HG02759 (cell line): ENCODE measurements at regions not wholly inside any gene's neighbourhood (a gene's known extent, or its start where the extent isn't known, plus 50 kb on each side); places are given as distances from the start of the nearest gene placed in this dataset.

Experiments used
- ATAC-seq: cut with Tn5 transposase; IDR thresholded peaks from one replicate; pipeline ENCODE4 v1.9.1; 2021; ENCODE audit warnings: mild to moderate bottlenecking, moderate library complexity; ENCODE audit not compliant: unreplicated experiment

DNA sequence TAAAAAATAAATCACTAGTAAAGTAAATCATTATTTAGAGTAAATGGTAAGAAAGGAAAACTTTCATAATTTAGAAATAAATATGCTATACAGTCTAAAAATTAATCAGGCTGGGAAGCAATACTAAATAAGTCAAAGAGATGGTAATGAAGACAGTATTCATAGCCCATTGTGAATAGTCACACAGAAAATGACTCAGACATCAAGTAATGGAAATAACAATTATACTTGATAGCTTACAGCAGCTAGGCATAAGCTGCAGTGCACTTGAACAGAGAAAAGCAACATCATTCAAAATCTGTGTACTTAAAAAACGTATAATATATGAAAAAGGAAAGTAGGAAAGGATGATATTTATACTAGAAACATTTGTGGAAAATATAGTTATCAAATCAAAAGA lies 642.5 kb upstream of the GNPDA2 start:
- ATAC-seq, result no peak

DNA sequence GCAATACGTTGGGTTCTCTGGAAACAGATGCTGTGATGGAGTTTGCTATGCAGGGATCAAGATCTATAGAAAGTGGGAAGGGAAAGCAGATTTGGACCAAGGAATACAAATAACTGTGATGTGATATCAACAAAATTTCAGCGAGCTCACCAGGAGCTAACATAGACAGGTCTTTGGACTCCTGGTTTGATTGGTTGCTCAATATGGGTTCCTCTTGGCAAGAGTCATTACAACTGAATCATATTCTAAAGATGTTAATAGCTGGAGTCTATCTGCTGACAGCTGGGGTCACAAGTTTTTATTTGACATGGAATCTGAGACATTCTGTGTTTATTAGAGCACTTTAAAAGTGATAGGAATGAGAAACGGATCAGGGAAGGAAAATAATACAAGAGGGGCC lies 637.6 kb upstream of the GNPDA2 start:
- ATAC-seq, result no peak

DNA sequence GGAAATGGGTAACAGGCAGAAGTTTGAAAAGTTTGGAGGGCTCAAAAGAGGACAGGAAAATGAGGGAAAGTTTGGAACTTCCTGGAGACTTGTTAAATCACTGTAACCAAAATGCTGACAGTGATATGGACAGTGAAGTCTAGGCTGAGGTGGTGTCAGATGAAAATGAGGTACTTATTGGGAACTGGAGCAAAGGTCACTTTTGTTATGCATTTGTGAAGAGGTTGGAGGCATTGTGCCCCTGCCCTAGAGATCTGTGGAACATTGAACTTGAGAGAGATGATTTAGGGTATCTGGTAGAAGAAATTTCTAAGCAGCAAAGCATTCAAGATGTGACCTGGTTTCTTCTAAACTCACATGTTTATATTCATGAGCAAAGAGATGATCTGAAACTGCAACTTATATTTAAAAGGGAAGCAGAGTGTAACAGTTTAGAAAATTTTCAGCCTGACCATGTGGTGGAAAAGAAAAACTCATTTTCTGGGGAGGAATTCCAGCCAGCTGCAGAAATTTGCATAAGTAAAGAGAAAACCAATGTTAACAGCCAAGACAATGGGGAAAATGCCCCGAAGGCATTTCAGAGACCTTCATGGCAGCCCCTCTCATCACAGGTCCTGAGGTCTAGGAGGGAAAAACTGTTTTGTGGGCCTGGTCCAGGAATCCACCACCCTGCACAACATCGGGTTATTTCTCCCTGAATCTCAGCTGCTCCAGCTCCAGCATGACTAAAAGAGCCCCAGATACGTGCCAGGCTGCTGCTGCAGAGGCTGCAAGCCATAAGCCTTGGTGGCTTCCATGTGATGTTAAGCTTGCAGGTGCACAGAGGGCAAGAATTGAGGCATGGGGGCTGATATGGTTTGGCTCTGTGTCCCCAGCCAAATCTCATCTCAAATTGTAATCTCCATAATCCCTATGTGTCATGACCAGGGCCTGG lies 632.5 kb upstream of the GNPDA2 start:
- ATAC-seq, result no peak

DNA sequence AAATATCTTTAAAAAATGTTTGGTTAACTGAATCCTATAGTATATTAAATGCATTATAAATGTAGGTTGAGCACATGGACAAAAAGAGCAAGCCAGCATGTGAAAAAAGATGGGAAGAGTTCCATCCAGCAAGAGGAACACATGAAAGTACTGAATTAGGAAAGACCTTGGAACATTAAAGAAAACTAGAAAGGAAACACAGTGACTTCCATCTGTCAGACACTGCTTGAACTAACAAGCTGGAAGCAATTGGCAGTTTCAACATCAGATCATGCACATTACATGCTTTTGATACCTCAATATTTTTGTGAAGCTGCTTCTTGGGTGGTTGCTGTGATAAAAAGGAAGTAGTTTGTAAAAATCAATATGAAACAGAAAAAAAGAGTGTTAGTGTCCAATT lies 626.8 kb upstream of the GNPDA2 start:
- no peak for ATAC-seq

DNA sequence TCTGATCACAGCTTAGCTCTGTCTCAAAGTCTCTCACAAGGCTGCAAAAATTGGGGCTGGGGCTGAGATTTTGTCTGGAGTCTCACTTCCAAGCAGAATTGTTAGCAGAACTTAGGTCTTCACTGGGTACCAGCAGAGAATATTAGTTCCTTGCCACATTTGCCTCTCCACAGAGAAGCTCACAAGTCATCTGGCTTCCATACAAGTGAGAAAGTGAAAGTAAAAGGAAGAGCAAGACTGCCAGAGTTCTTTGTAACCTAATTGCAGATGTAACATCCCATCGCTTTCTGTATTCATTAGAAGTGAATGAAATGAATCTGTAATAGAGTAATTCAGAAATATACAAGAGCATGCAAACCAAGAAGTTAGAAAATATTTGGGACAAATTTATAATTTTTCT lies 624.1 kb upstream of the GNPDA2 start:
- peak; percentile 82 for ATAC-seq

DNA sequence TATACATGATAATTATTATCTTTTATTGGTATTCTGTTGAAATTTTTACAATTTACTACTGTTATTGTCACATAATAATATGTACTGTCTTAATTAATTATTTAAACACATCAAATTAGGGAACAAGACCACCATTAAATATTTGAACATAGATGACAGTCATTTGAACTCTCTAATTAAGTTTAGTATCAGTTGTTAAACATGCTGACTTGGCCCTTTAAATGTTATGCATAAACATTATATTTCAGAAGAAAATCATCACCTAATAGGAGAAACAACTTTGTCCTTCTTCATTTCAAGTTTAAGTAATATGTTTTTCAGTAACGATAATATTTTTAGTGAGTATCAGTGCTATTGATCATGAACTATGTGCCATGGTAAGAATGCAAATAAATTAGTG lies 623.5 kb upstream of the GNPDA2 start:
- ATAC-seq, result no peak

DNA sequence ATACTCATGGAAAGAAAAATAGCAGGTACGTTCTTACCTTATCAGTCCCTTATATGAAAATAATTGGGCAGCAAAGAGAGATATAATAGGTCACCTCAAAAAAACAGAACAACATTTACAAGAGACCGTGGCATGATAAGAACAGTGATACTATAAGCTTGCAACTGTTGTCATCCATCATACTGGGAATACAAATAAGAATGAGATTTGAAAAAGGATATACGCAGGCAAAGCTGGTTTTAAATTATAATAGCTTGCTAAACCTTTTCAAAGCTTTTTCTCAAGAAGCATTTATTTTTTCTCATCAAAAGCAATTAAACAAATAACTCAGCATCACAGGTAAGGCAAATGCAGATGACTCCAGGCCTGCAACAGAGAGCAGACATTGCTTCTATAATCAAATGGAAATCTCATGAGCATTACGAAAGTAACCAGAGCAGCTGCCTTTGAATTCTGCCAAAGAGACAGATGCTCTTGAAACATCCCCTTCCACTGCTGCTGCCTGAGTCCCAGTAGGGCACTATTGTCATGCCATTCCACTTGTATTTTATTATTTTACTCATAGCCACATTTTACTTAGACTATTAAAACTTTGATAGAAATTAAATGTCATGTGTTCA lies 620.6 kb upstream of the GNPDA2 start:
- ATAC-seq, result no peak

DNA sequence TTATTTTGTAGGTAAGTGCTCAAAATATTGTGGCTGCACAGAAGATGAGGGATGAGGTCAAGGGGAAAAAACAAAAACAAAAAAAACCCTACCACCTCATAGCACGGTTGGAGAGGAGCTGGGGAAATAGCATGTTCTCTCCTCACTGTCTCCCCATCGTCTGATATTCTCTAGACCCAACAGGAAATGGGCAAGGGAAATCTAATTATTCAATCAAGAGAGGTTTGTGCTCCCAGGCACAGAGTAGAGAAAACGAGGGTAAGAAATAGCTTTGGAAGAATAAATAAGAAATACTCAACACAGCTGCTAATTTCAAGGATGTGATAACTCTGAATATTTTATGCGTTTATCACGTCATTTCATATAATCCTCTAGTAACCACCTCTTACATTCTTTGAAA lies 619.2 kb upstream of the GNPDA2 start:
- ATAC-seq, result no peak

DNA sequence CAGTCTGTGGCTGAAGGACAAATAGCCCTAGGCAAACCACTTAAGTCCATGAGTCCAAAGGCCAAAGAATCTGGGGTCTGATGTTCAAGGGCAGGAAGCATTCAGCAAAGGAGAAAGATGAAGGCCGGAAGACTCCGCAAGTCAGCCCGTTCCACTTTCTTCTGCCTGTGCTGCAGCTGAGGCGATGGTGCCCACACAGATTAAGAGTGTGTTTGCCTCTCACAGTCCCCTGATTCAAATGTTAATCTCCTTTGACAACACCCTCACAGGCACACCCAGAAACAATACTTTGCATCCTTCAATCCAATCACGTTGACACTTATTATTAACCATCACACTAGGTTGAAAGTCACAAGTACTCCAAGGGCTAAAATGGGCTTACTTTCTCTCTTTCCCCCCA lies 605.4 kb upstream of the GNPDA2 start:
- no peak for ATAC-seq

DNA sequence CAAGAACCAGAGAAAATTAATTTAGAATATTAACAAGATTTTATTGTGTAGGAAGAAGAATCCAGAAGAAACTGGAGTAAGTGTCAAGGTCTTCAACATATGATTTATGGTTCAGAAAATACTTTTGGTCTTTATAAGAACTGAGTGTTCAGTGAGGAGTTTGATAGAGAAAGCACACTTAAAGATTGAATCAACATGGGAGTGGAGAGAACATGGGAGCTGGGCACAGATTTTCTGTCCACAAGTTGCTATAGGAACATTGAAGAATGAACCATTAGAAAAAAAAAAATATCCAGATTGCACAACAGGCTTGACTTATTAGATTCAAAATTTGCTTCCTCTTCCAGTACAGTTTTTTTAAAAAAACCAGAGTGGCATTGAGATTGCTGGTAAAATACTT lies 601.2 kb upstream of the GNPDA2 start:
- no peak for ATAC-seq

GRCh38 chr4:45324455-45325417 lies 598.4 kb upstream of the GNPDA2 start:
- no peak for ATAC-seq

GRCh38 chr4:45323453-45324058 lies 597.2 kb upstream of the GNPDA2 start:
- ATAC-seq, result no peak

DNA sequence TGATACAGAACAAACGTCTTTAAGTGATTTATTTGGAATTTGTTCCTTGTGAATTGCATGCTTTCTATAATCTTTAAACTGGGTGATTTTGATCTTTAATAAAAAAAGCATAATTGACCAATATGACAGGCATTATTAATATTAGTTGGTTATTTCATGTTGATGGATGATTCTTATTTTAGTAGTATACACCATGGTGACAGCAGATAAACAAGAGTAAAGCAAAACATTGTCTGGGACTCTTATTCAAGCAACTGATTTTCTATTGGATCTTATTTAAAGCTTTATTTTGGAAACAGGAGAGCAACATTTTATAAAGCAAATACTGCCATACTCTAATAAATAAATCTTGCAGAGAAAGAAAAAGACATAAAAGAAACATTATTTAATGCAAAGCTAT lies 591.4 kb upstream of the GNPDA2 start:
- ATAC-seq, result no peak

GRCh38 chr4:45317276-45317675 lies 590.9 kb upstream of the GNPDA2 start:
- no peak for ATAC-seq

DNA sequence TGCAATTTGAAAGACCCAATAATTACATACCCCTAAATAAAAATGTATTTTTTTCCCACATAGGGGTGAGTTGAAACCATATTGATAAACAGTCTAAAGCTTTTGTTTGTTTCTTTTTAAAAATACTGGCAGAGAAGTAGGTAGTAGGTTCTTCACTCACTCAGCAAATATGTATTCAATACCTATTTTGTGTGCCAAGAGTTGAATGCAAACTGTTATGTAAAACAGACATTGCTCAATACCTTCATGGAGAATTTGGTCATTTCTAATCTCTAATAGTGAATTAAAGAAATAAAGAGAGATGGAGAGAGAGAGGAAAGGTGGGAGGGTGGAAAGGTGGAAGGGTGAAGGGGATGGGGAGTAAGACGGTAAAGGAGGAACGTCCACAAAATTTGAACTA lies 589.9 kb upstream of the GNPDA2 start:
- no peak for ATAC-seq

GRCh38 chr4:45302828-45303227 lies 576.5 kb upstream of the GNPDA2 start:
- no peak for ATAC-seq

DNA sequence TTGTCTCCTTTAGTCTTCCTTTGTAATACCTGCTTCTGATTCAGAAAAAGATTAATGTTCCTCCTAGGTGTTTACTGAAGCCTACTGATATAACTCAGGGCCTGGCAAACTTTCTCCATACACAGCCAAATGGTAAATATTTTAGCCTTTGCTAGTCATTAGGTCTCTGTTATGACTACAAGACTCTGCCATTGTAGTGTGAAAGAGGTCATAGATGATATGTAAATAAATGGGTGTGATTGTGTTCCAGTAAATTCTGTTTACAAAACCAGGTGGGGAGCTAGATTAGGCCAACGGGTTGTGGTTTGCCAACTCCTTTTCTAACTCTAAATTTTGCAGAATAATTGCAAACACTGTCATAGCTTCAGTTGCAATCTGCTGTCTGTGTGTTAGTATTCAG lies 568.1 kb upstream of the GNPDA2 start:
- no peak for ATAC-seq

GRCh38 chr4:45293335-45293734 lies 567.0 kb upstream of the GNPDA2 start:
- ATAC-seq, result no peak

DNA sequence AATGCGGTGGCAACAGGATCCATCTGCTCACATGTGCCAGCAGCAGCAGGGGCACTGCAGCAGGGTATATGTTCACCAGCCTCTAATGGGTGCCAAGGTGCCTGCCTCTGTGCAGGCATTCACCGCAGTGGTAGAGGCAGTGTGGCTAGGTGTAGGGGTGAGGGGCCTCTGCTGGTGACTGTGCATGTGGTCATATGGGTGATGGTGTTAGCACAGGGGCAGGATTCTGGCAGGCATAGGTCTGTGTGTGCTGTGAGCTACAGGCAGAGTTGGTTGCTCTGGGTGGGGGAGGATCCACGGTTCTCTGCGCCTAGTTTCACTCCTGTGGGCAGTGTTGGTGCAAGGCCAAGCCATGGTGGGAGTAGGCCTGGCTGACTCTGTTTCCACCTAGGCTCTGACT lies 566.5 kb upstream of the GNPDA2 start:
- no peak for ATAC-seq

GRCh38 chr4:45284400-45285085 lies 558.2 kb upstream of the GNPDA2 start:
- ATAC-seq, result no peak
